PFSK-1 (cell line): ENCODE measurements at regions not wholly inside any gene's neighbourhood (a gene's known extent, or its start where the extent isn't known, plus 50 kb on each side); places are given as distances from the start of the nearest gene placed in this dataset.

Experiments used
- POLR2AphosphoS5 ChIP-seq: IDR thresholded peaks from 2 replicates; pipeline ENCODE4 v1.6.1; 2012; ENCODE audit warnings: low read depth, mild to moderate bottlenecking, control low read depth, low read length, moderate library complexity
- TAF1 ChIP-seq: IDR thresholded peaks from 2 replicates; pipeline ENCODE4 v1.6.1; 2012; ENCODE audit warnings: low read length, control low read depth, borderline replicate concordance; ENCODE audit not compliant: insufficient read depth
- TF ChIP-seq, protein P1 (sequence below), 2 experiments: IDR thresholded peaks; 2 replicates each; pipeline versions ENCODE4 v1.6.1 to v1.8.0; 2011 to 2012; ENCODE audit warnings: low read depth in 2 of 2, low read length in 2 of 2, control low read depth in 1 of 2, inconsistent platforms in 1 of 2, mild to moderate bottlenecking in 1 of 2, moderate library complexity in 1 of 2; ENCODE audit not compliant: insufficient read depth in 1 of 2

DNA sequence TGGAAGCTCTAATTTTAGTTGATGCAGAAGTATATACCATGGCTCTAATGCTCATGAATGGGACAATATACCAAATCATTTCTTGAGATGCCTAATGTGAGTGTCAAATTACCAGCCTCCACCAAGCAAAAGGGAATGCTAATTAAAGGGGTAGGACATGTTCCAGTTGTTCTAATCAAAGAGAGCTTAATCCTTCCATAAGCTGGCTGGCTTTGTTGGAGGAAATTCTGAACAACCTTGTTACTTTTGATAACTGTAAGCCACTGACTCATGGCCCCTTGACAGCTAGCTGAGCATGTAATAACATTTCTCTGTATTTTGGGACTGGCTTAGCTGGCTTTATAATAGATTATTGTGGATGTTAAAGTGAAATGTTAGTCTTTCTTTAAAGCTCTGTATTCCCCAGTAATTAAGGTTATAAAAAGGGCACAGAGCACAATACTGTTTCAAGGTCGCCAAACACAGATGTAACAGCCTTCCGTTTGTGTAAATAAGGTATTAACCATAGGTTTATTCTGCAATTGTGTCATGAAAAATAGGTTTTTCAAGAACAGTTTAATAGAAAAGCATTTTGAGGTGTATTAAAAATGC lies 1194.0 kb downstream of the PCDH9 start:
- no peak for TF ChIP-seq POLR2AphosphoS5
- TF ChIP-seq TAF1: no peak
- TF ChIP-seq, protein P1, sequence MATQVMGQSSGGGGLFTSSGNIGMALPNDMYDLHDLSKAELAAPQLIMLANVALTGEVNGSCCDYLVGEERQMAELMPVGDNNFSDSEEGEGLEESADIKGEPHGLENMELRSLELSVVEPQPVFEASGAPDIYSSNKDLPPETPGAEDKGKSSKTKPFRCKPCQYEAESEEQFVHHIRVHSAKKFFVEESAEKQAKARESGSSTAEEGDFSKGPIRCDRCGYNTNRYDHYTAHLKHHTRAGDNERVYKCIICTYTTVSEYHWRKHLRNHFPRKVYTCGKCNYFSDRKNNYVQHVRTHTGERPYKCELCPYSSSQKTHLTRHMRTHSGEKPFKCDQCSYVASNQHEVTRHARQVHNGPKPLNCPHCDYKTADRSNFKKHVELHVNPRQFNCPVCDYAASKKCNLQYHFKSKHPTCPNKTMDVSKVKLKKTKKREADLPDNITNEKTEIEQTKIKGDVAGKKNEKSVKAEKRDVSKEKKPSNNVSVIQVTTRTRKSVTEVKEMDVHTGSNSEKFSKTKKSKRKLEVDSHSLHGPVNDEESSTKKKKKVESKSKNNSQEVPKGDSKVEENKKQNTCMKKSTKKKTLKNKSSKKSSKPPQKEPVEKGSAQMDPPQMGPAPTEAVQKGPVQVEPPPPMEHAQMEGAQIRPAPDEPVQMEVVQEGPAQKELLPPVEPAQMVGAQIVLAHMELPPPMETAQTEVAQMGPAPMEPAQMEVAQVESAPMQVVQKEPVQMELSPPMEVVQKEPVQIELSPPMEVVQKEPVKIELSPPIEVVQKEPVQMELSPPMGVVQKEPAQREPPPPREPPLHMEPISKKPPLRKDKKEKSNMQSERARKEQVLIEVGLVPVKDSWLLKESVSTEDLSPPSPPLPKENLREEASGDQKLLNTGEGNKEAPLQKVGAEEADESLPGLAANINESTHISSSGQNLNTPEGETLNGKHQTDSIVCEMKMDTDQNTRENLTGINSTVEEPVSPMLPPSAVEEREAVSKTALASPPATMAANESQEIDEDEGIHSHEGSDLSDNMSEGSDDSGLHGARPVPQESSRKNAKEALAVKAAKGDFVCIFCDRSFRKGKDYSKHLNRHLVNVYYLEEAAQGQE (IDR thresholded peaks at IDR 0.05; ENCODE audit: insufficient read depth in 1 of 2, low read depth in 2 of 2, low read length in 2 of 2): no peak
